ENCODE measurements at regions not wholly inside any gene's neighbourhood (a gene's known extent, or its start where the extent isn't known, plus 50 kb on each side); places are given as distances from the start of the nearest gene placed in this dataset.

DNA sequence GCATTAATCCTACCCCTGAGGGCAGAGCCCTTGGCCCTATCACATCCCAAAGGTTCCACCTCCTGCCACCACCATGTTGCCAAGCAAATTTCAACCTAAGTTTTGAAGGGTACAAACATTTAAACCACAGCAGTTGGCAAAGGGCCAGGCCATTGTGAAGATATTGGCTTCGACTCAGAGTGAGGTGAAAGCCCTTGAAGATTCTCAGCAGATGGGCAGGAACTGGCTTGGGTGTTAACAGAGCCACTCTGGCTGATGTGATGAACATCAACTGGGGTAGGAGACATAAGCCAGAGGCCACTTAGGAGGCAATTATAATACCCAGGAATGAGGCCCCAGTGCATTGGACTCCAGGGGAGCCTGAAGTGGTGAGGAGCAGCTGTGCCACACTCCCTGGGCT, 207.7 kb upstream of the KAZN start:
- TF ChIP-seq, protein P1, sequence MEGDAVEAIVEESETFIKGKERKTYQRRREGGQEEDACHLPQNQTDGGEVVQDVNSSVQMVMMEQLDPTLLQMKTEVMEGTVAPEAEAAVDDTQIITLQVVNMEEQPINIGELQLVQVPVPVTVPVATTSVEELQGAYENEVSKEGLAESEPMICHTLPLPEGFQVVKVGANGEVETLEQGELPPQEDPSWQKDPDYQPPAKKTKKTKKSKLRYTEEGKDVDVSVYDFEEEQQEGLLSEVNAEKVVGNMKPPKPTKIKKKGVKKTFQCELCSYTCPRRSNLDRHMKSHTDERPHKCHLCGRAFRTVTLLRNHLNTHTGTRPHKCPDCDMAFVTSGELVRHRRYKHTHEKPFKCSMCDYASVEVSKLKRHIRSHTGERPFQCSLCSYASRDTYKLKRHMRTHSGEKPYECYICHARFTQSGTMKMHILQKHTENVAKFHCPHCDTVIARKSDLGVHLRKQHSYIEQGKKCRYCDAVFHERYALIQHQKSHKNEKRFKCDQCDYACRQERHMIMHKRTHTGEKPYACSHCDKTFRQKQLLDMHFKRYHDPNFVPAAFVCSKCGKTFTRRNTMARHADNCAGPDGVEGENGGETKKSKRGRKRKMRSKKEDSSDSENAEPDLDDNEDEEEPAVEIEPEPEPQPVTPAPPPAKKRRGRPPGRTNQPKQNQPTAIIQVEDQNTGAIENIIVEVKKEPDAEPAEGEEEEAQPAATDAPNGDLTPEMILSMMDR (IDR thresholded peaks at IDR 0.05; ENCODE audit: poor library complexity): no peak
- TF ChIP-seq EZH2 (IDR thresholded peaks at IDR 0.05; ENCODE audit: borderline replicate concordance): no peak

Measured in hepatocyte (in vitro differentiated cells).